ENCODE measurements at regions not wholly inside any gene's neighbourhood (a gene's known extent, or its start where the extent isn't known, plus 50 kb on each side); places are given as distances from the start of the nearest gene placed in this dataset.

GRCh38 chr1:241419986-241420385, 63.0 kb upstream of the RGS7 start:
- no peaks in the 10 kb centered on the region for H3K36me3 ChIP-seq (ENCODE audit: insufficient read depth, low read length)
- H2AFZ ChIP-seq (ENCODE audit: low read depth, low read length), result no peak overlapping the region
- no peak overlapping the region for H3K4me3 ChIP-seq (ENCODE audit: low read depth in 1 of 2, low read length in 2 of 2)
- no peak overlapping the region for H3K27ac ChIP-seq (ENCODE audit: low read length)
- DNase-seq (no peak), ATAC-seq (ENCODE audit: insufficient read depth, low read depth) (no peak)
- H3K9me3 ChIP-seq (ENCODE audit: insufficient read depth, low read length, severe bottlenecking), result no peaks in the 10 kb centered on the region
- TF ChIP-seq EZH2 (IDR thresholded peaks at IDR 0.05; ENCODE audit: borderline replicate concordance, low read depth, low read length, severe bottlenecking), result no peak
- TF ChIP-seq, protein P1, sequence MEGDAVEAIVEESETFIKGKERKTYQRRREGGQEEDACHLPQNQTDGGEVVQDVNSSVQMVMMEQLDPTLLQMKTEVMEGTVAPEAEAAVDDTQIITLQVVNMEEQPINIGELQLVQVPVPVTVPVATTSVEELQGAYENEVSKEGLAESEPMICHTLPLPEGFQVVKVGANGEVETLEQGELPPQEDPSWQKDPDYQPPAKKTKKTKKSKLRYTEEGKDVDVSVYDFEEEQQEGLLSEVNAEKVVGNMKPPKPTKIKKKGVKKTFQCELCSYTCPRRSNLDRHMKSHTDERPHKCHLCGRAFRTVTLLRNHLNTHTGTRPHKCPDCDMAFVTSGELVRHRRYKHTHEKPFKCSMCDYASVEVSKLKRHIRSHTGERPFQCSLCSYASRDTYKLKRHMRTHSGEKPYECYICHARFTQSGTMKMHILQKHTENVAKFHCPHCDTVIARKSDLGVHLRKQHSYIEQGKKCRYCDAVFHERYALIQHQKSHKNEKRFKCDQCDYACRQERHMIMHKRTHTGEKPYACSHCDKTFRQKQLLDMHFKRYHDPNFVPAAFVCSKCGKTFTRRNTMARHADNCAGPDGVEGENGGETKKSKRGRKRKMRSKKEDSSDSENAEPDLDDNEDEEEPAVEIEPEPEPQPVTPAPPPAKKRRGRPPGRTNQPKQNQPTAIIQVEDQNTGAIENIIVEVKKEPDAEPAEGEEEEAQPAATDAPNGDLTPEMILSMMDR (IDR thresholded peaks at IDR 0.05; ENCODE audit: borderline replicate concordance, extremely low read depth, low read length, poor library complexity, severe bottlenecking), result no peak
- H3K79me2 ChIP-seq (ENCODE audit: insufficient read depth, low read length), result no peaks in the 10 kb centered on the region
- no peaks in the 10 kb centered on the region for H3K27me3 ChIP-seq (ENCODE audit: insufficient read depth, low read length, poor library complexity)
- H3K4me2 ChIP-seq (ENCODE audit: insufficient read depth, low read length), result no peak overlapping the region
- no peaks in the 10 kb centered on the region for H3K4me1 ChIP-seq (ENCODE audit: insufficient read depth, low read length)
- no peak overlapping the region for H3K9ac ChIP-seq (ENCODE audit: low read depth, low read length)
- no peaks in the 10 kb centered on the region for H4K20me1 ChIP-seq (ENCODE audit: insufficient read depth, low read length)

- no peaks in the 10 kb centered on the region for H3K9me3 ChIP-seq (ENCODE audit: insufficient read depth, low read length, severe bottlenecking)
- DNase-seq, result no peak
- H2AFZ ChIP-seq (ENCODE audit: low read depth, low read length), result no peak overlapping the region
- no peak overlapping the region for H3K4me2 ChIP-seq (ENCODE audit: insufficient read depth, low read length)
- H3K9ac ChIP-seq (ENCODE audit: low read depth, low read length), result no peak overlapping the region
- no peaks in the 10 kb centered on the region for H3K79me2 ChIP-seq (ENCODE audit: insufficient read depth, low read length)
- no peaks in the 10 kb centered on the region for H3K36me3 ChIP-seq (ENCODE audit: insufficient read depth, low read length)
- TF ChIP-seq, protein P1 (IDR thresholded peaks at IDR 0.05; ENCODE audit: borderline replicate concordance, extremely low read depth, low read length, poor library complexity, severe bottlenecking), result no peak
- no peak for TF ChIP-seq EZH2 (IDR thresholded peaks at IDR 0.05; ENCODE audit: borderline replicate concordance, low read depth, low read length, severe bottlenecking)
- no peak for ATAC-seq (ENCODE audit: insufficient read depth, low read depth)
- H3K4me1 ChIP-seq (ENCODE audit: insufficient read depth, low read length), result no peaks in the 10 kb centered on the region
- H3K27ac ChIP-seq (ENCODE audit: low read length), result no peak overlapping the region
- no peak overlapping the region for H3K4me3 ChIP-seq (ENCODE audit: low read depth in 1 of 2, low read length in 2 of 2)
- no peaks in the 10 kb centered on the region for H4K20me1 ChIP-seq (ENCODE audit: insufficient read depth, low read length)
- no peaks in the 10 kb centered on the region for H3K27me3 ChIP-seq (ENCODE audit: insufficient read depth, low read length, poor library complexity)
These were observed 60.3 kb upstream of the RGS7 start for GRCh38 chr1:241417258-241417657.

DNA sequence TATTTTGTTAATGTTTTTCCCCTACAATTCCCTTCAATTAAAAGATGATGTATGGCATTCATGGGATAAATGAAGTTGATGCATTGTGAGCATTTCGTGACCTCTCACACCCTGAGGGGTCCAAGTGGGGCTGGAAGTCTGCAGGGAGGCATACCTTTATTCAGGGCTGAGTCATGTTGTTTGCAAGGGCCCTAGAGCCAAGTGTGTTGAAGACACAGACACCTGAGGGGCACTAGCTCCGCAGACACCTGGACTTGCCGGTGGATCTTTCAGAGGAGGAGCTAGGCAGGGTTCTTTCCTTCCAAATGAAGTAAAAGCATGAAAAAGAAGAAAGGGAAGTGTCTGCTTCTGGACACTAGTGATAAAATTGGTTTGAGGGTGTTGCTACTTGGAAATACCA, 57.0 kb upstream of the RGS7 start:
- H3K4me1 ChIP-seq (ENCODE audit: insufficient read depth, low read length), result no peaks in the 10 kb centered on the region
- no peaks in the 10 kb centered on the region for H3K36me3 ChIP-seq (ENCODE audit: insufficient read depth, low read length)
- no peak overlapping the region for H3K27ac ChIP-seq (ENCODE audit: low read length)
- no peaks in the 10 kb centered on the region for H3K79me2 ChIP-seq (ENCODE audit: insufficient read depth, low read length)
- no peak overlapping the region for H3K4me2 ChIP-seq (ENCODE audit: insufficient read depth, low read length)
- no peaks in the 10 kb centered on the region for H3K27me3 ChIP-seq (ENCODE audit: insufficient read depth, low read length, poor library complexity)
- no peak overlapping the region for H3K4me3 ChIP-seq (ENCODE audit: low read depth in 1 of 2, low read length in 2 of 2)
- H3K9me3 ChIP-seq (ENCODE audit: insufficient read depth, low read length, severe bottlenecking), result no peaks in the 10 kb centered on the region
- no peak overlapping the region for H2AFZ ChIP-seq (ENCODE audit: low read depth, low read length)
- ATAC-seq (ENCODE audit: insufficient read depth, low read depth), result no peak
- no peak for DNase-seq
- H3K9ac ChIP-seq (ENCODE audit: low read depth, low read length), result no peak overlapping the region
- no peaks in the 10 kb centered on the region for H4K20me1 ChIP-seq (ENCODE audit: insufficient read depth, low read length)
- no peak for TF ChIP-seq EZH2 (IDR thresholded peaks at IDR 0.05; ENCODE audit: borderline replicate concordance, low read depth, low read length, severe bottlenecking)
- TF ChIP-seq, protein P1 (IDR thresholded peaks at IDR 0.05; ENCODE audit: borderline replicate concordance, extremely low read depth, low read length, poor library complexity, severe bottlenecking), result no peak

DNA sequence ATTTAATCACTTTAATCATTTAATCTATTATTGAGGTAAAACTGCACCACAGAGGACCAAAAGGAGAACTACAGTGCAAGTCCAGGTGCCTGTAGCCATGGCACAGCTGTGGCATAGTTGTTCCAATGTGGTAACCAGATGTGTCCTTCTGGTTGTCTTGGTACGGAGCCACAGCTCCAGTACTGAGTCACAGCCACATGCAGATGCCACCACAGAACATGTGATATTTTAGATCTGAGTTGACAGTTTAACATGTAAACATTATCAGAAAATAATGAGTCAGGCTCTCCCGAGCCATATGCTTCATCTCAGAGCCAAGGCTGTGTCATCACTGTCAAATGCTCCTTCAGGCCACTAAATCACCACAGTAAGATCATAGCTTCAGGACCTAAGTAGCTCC, 56.4 kb upstream of the RGS7 start:
- Histone ChIP-seq H3K4me1 (ENCODE audit: insufficient read depth, low read length) (no peaks in the 10 kb centered on the region), H3K27me3 (ENCODE audit: insufficient read depth, low read length, poor library complexity) (no peaks in the 10 kb centered on the region), H4K20me1 (ENCODE audit: insufficient read depth, low read length) (no peaks in the 10 kb centered on the region), H3K79me2 (ENCODE audit: insufficient read depth, low read length) (no peaks in the 10 kb centered on the region), H2AFZ (ENCODE audit: low read depth, low read length) (no peak overlapping the region), H3K36me3 (ENCODE audit: insufficient read depth, low read length) (no peaks in the 10 kb centered on the region), H3K4me3 (ENCODE audit: low read depth in 1 of 2, low read length in 2 of 2) (no peak overlapping the region), H3K9me3 (ENCODE audit: insufficient read depth, low read length, severe bottlenecking) (no peaks in the 10 kb centered on the region), H3K4me2 (ENCODE audit: insufficient read depth, low read length) (no peak overlapping the region), H3K27ac (ENCODE audit: low read length) (no peak overlapping the region), H3K9ac (ENCODE audit: low read depth, low read length) (no peak overlapping the region)
- TF ChIP-seq, protein P1 (IDR thresholded peaks at IDR 0.05; ENCODE audit: borderline replicate concordance, extremely low read depth, low read length, poor library complexity, severe bottlenecking), result no peak
- TF ChIP-seq EZH2 (IDR thresholded peaks at IDR 0.05; ENCODE audit: borderline replicate concordance, low read depth, low read length, severe bottlenecking), result no peak
- ATAC-seq (ENCODE audit: insufficient read depth, low read depth), result no peak
- no peak for DNase-seq
